ENCODE measurements at regions not wholly inside any gene's neighbourhood (a gene's known extent, or its start where the extent isn't known, plus 50 kb on each side); places are given as distances from the start of the nearest gene placed in this dataset.

DNA sequence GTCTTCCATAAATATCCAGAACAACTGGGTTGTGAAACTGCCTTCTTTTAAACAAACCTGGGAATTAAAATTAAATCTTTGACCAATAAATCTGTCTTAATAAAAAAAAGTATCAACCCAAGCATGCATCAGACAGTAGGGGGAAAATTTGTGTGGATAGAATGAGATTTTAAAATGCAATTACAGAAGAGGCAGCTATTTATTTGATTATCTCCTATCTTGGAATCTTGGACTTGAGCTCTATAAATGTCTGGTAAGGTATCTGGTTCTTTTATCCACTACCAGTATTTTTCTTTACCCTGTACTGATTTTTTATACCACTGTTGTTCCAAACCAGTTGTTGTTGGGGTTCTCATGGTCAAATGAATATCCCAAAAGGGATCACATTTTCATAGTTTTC, 157.6 kb upstream of the VEPH1 start:
- DNase-seq (ENCODE audit: insufficient read length, low spot score) (no peak), FAIRE-seq (no peak)

DNA sequence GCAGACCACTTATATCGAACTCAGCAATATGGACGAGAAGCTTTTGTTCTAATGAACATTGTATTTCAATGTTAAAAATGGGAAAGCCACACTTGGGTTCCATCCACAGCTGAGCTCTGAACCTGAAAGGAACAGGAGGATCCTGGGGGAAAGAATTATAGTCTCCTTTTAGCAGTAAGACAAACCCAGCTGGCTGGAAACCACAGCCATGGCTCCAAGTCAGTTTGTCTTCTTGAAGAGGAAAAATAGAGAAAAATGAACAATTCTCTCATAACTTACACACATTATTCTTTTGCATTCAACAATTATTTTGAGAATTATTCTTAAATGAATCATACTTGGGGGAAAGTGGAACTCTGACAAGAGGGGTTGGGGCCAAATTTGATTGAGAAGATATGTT, 149.2 kb upstream of the VEPH1 start:
- TF ChIP-seq POLR2A (IDR thresholded peaks at IDR 0.05; ENCODE audit: low read depth, low read length) = no peak
- no peak for FAIRE-seq
- DNase-seq (ENCODE audit: insufficient read length, low spot score) = no peak

More for the DNA sequence above, 157.6 kb upstream of the VEPH1 start:
- no peak for TF ChIP-seq POLR2A (IDR thresholded peaks at IDR 0.05; ENCODE audit: low read depth, low read length)

DNA sequence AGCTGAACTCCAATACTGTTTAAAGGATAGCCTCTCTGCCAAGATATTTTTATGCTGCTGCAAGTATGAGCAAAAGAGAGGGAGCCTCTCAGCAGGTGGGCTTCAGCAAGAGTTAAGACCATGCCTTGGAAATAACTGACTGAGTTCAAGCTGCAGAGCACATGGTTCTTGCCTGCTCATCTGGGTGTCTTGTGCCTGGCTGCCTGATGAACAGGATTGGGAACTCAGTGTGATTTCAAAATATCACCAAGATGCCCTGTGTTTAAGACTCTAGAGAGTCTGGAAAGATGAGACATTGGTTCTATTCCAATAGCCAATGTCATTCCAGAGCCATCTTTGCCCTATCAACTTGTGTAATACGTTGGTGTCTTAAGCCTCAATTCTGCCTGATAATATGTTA, 147.5 kb upstream of the VEPH1 start:
- no peak for DNase-seq (ENCODE audit: insufficient read length, low spot score)
- FAIRE-seq = no peak
- TF ChIP-seq POLR2A (IDR thresholded peaks at IDR 0.05; ENCODE audit: low read depth, low read length) = no peak

DNA sequence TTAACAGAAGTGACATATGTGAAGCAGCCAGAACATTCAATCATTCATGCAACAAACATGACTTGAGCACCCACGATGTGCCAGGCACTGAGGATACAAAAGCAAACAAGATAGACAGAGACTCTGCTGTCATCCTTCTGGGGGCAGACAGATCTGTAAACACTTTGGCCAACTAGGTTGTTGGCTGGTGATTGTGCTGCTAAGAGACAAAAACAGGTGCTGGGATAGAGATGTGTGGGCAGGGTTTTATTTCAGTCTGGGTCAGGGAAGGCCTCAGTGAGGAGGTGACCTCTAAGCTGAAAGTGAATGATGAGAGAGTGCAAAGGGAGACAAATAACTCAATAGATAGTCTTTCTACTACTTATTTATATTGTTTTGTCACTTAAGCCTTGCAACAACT, 147.0 kb upstream of the VEPH1 start:
- FAIRE-seq (no peak), DNase-seq (ENCODE audit: insufficient read length, low spot score) (no peak)
- no peak for TF ChIP-seq POLR2A (IDR thresholded peaks at IDR 0.05; ENCODE audit: low read depth, low read length)

DNA sequence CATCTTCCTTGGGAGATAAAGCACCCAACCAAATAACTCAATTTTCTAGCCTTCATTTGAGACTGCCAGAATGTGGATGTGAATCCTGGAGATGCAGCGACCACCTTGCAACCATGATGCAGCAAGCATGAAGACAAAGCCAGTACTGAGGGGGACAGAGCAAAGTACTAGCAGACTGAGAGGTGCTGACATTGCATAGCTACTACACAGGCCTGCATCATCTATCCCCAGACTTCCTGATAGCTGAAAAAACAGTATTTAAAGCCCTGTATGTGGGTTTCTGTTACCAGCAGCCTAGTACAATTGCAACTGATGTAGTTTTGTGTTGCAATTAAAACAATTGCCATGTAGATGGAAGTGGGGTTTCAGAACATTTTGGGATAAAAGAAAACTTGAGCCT, 146.3 kb upstream of the VEPH1 start:
- FAIRE-seq (no peak), DNase-seq (ENCODE audit: insufficient read length, low spot score) (no peak)
- TF ChIP-seq POLR2A (IDR thresholded peaks at IDR 0.05; ENCODE audit: low read depth, low read length) = no peak

DNA sequence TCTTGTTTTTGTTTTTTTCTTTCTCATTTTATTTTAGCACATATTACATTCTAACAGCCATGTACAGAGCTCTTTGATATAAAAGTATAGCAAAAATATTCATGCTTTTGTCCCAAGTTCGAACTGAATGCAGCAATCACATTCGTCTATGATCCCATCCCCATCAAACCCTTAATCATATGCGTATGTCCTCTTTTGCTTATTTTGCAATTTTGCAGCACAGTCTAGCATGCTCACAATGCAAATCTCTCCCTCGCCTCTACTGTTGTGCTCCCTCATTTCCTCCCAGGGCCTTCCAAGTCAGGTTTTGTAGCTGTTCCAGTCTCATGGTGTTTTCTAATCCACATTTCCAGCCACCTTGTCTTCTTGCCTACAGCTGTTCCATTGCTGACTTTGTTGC, 144.6 kb upstream of the VEPH1 start:
- FAIRE-seq (no peak), DNase-seq (ENCODE audit: insufficient read length, low spot score) (no peak)
- no peak for TF ChIP-seq POLR2A (IDR thresholded peaks at IDR 0.05; ENCODE audit: low read depth, low read length)

DNA sequence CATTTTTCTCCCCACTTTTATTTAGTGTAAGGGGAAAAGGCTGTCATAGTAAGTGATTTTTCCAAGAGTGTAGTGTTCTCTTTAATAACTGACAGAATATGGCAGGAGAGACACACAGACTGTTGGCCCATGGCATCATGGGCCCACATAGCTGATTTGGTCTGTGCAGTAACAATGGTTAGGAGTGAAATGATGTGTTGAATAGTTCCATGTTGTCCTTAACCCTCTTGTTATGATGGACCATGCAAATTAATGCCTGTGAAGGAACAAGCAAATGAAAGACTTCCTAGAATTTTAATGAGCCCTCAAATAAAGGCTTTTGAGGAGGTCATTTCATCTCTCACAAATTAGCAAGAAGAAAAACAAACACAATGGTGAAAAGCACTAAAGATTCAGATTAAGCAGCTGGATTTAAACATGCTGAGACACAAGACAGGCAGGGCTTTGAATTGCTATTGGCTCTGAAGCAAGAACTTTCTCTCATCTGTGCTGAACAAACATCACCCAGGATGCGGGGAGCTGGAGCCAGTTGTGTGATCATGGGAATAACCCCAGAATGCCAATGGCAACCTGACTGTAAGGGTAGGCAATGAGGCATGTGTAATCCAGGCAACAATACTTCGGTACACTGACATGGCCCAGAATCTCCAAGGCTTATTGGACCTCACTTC, 136.7 kb upstream of the VEPH1 start:
- TF ChIP-seq POLR2A (IDR thresholded peaks at IDR 0.05; ENCODE audit: low read depth, low read length) = no peak
- DNase-seq (ENCODE audit: insufficient read length, low spot score) (no peak), FAIRE-seq (no peak)

DNA sequence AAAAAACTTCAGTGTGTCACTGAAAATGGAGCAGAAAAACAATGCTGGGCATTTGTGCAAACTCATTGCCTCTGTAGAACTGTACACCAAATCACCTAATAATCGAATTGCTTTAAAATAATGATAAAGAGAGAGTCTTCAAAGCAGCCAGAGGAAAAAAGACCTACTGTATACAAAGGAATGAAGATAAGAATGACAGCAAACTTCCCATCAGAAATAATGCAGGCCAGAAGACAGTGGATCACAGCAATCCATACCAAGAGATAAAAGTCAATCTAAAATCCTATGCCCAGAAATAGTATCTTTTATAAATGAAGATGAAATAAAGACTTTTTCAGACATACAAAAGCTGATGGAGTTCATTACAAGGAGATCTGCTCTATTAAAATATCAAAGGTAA, 134.7 kb upstream of the VEPH1 start:
- FAIRE-seq = no peak
- TF ChIP-seq POLR2A (IDR thresholded peaks at IDR 0.05; ENCODE audit: low read depth, low read length) = no peak
- DNase-seq (ENCODE audit: insufficient read length, low spot score) = no peak

DNA sequence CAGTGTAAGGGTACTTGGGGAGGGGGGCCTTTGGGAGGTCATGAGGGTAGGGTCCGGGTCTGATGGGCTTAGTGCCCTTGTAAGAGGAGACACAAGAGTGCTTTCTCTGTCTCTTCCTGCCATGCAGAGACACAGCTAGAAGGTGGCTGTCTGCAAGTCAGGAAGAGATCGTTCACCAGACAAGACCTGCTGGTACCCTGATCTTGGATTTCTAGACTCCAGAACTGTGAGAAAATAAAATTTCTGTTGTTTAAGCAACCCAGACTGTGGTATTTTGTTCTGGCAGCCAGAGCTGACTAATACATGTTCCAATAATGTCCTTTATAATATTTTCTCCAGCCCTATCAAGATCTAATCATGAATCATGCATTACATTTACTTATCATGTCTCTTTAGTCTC, 130.0 kb upstream of the VEPH1 start:
- FAIRE-seq (no peak), DNase-seq (ENCODE audit: insufficient read length, low spot score) (no peak)
- no peak for TF ChIP-seq POLR2A (IDR thresholded peaks at IDR 0.05; ENCODE audit: low read depth, low read length)

DNA sequence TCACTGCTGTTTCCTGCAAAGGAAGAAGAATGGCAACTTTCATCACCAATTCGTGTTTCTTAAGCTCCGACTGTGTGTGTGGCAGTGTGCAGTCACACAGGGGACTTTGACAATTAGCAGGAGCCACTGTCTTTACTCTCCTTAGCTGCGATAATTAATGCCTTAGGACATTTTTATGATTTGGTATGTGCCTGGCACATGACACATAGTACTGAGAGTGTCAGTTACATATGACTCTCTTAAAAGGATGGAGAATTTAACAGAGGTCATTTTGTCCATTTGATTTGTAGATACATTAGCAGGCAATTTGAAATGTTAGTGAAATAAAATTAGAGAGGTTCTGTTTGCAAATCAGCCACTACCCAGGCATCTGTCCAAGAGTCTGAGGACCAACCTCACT, 128.9 kb upstream of the VEPH1 start:
- FAIRE-seq (no peak), DNase-seq (ENCODE audit: insufficient read length, low spot score) (no peak)
- no peak for TF ChIP-seq POLR2A (IDR thresholded peaks at IDR 0.05; ENCODE audit: low read depth, low read length)

DNA sequence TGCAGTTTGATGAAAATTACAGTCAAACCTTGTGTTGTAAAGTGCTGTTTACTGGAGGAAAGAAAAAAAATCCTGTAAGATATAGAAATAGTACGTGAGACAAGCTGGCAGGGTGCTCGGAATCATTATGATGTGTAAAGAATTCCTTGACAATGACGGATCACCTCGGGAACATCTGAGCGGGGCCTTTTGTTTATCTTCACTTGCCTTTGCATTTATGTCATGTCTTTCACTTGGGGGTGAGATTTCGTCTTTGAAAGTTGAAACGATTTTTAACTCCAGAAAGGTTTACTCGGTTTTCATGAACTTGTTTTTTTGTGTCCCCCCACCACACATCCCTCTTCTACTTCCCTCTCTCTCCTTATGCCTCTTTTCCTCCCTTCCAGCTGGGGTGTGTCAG, 128.3 kb upstream of the VEPH1 start:
- DNase-seq (ENCODE audit: insufficient read length, low spot score) (no peak), FAIRE-seq (no peak)
- no peak for TF ChIP-seq POLR2A (IDR thresholded peaks at IDR 0.05; ENCODE audit: low read depth, low read length)

DNA sequence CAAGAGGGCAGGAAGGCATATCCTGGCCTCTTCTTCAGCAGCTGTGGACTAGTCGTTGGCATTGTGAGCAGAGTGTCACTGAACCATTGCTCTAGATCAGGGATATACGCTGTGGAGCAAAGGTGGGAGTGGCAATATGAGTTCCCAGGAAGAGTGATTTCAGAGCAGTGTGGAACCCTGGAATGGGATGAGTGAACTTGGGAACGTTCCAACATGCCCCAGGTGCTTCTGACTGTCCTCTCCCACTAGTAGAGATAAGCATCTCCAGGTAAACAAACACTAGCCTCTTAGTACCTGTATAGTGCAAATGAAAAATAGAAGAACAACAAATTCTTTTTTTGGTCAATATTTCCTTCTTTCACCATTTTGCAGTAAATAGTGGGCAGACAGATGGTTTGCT, 123.6 kb upstream of the VEPH1 start:
- DNase-seq (ENCODE audit: insufficient read length, low spot score) = no peak
- no peak for TF ChIP-seq POLR2A (IDR thresholded peaks at IDR 0.05; ENCODE audit: low read depth, low read length)
- no peak for FAIRE-seq

DNA sequence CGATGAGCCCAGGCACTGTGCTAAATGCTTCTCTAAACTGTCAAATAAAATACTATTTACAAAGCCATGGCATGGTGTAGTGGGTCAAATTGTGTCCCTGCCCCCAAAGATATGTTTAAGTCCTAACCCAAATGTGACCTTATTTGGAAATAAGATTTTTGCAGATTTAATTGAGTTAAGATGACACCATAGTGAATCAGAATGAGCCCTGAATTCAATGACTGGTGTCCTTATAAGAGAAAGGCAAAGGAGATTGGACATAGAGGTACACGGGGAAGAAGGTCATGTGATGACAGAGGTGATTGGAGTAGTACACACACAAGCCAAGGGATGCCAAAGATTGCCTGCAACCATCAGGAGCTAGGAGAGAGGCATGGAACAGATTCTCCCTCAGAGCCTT, 121.6 kb upstream of the VEPH1 start:
- FAIRE-seq (no peak), DNase-seq (ENCODE audit: insufficient read length, low spot score) (no peak)
- no peak for TF ChIP-seq POLR2A (IDR thresholded peaks at IDR 0.05; ENCODE audit: low read depth, low read length)

DNA sequence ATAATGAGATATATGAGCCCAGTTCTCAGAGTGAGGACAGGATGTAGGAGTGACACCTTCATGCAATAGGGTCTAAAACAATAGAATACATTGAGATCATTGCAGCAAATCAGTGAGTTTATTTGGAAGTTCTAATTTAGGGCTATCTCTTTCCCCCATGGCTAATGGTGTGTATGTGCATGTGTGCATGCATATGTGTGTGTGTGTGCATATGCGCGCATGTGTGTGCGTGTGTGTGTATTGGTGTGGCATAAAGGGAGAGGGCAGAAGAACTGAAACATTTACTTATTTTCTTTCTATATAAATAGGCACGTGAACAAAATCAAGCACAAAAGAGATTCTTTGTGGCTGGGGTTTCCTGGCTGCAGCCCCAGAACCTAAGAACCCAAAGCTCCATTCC, 115.7 kb upstream of the VEPH1 start:
- DNase-seq (ENCODE audit: insufficient read length, low spot score) (no peak), FAIRE-seq (no peak)
- no peak for TF ChIP-seq POLR2A (IDR thresholded peaks at IDR 0.05; ENCODE audit: low read depth, low read length)

DNA sequence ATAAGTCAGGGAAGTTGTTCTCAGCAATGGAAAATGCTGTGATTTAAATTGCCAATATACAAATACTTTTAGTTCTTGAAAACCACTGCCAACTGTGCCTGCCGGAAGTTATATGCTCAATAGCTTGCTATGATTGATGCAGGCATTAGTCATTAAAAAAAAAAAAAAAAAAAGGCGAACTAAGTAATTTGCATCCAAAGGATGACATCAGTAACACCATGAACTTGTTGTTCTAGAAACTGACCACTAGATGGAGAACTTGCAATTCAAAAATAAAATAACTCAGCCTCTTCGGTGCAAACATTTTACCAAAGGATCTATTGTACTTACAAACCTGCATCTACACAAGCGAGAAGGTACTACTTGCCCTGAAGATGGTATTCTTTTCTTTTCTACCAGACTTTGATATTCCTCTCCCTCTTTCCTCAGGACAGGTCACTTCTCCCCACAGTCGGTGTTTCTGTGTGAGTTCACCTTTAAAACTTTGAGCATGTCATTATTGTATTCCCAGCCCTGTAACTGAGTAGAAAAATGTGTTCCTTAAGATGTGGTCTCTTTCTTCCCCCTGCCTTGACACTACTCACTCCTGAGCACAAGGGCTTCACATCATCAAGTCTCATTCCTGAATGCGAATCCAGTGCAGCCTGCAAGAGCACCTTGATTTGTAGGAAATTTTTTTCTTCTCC, 115.0 kb upstream of the VEPH1 start:
- no peak for TF ChIP-seq POLR2A (IDR thresholded peaks at IDR 0.05; ENCODE audit: low read depth, low read length)
- peak; percentile 27 for DNase-seq (ENCODE audit: insufficient read length, low spot score)
- FAIRE-seq = peak; percentile 75

Measured in H54 (cell line).